PFSK-1 (cell line): ENCODE measurements at regions not wholly inside any gene's neighbourhood (a gene's known extent, or its start where the extent isn't known, plus 50 kb on each side); places are given as distances from the start of the nearest gene placed in this dataset.

ENCODE experiments used
- FOXP2 ChIP-seq: optimal IDR thresholded peaks from 2 replicates; pipeline ENCODE3; 2011; ENCODE audit warnings: borderline replicate concordance, control low read depth, inconsistent platforms; ENCODE audit not compliant: insufficient read depth; ENCODE audit errors: extremely low read length, extremely low read depth
- POLR2AphosphoS5 ChIP-seq: IDR thresholded peaks from 2 replicates; pipeline ENCODE4 v1.6.1; 2012; ENCODE audit warnings: low read depth, mild to moderate bottlenecking, control low read depth, low read length, moderate library complexity
- REST ChIP-seq, 2 experiments: IDR thresholded peaks; 2 replicates each; pipeline versions ENCODE4 v1.6.1 to v1.8.0; 2011 to 2012; ENCODE audit warnings: low read depth in 2 of 2, low read length in 2 of 2, control low read depth in 1 of 2, inconsistent platforms in 1 of 2, mild to moderate bottlenecking in 1 of 2, moderate library complexity in 1 of 2; ENCODE audit not compliant: insufficient read depth in 1 of 2
- SIN3A ChIP-seq: IDR thresholded peaks from 2 replicates; pipeline ENCODE4 v1.6.1; 2012; ENCODE audit warnings: mild to moderate bottlenecking, low read length, moderate library complexity, borderline replicate concordance; ENCODE audit not compliant: insufficient read depth
- TAF1 ChIP-seq: IDR thresholded peaks from 2 replicates; pipeline ENCODE4 v1.6.1; 2012; ENCODE audit warnings: low read length, control low read depth, borderline replicate concordance; ENCODE audit not compliant: insufficient read depth

- TF ChIP-seq SIN3A (no peak), REST (IDR thresholded peaks at IDR 0.05; ENCODE audit: insufficient read depth in 1 of 2, low read depth in 2 of 2, low read length in 2 of 2) (no peak)
These were observed 1228.2 kb downstream of the ROBO2 start for GRCh38 chr3:78268087-78268486.

- TF ChIP-seq FOXP2 = no peak
These were observed 1229.1 kb downstream of the ROBO2 start for GRCh38 chr3:78268716-78269668.

GRCh38 chr3:78273326-78273725 is 1233.4 kb downstream of the ROBO2 start:
- TF ChIP-seq SIN3A (no peak), POLR2AphosphoS5 (no peak), FOXP2 (no peak), REST (IDR thresholded peaks at IDR 0.05; ENCODE audit: insufficient read depth in 1 of 2, low read depth in 2 of 2, low read length in 2 of 2) (no peak), TAF1 (no peak)

- no peak for TF ChIP-seq POLR2AphosphoS5
- no peak for TF ChIP-seq TAF1
These were observed 1234.7 kb downstream of the ROBO2 start for GRCh38 chr3:78274475-78275065.

GRCh38 chr3:78275420-78275852 is 1235.5 kb downstream of the ROBO2 start:
- TF ChIP-seq REST (IDR thresholded peaks at IDR 0.05; ENCODE audit: insufficient read depth in 1 of 2, low read depth in 2 of 2, low read length in 2 of 2) (no peak), TAF1 (no peak), POLR2AphosphoS5 (no peak), FOXP2 (no peak), SIN3A (no peak)

- TF ChIP-seq REST (IDR thresholded peaks at IDR 0.05; ENCODE audit: insufficient read depth in 1 of 2, low read depth in 2 of 2, low read length in 2 of 2) (no peak), SIN3A (no peak), POLR2AphosphoS5 (no peak), FOXP2 (no peak), TAF1 (no peak)
These were observed 1237.3 kb downstream of the ROBO2 start for GRCh38 chr3:78277220-78277619.
